GM12891 (cell line): ENCODE measurements at regions not wholly inside any gene's neighbourhood (a gene's known extent, or its start where the extent isn't known, plus 50 kb on each side); places are given as distances from the start of the nearest gene placed in this dataset.

Source experiments
- DNase-seq: peaks from one replicate; pipeline ENCODE4 v3.0.0; 2011; ENCODE audit warnings: low spot score; ENCODE audit not compliant: insufficient read length
- FAIRE-seq: peaks from 2 replicates; lab custom pipeline; 2011; peaks lifted over from hg19 to GRCh38; lab: Jason Lieb, UNC
- PAX5 ChIP-seq: IDR thresholded peaks from 2 replicates; pipeline ENCODE4 v1.6.1; 2011; ENCODE audit warnings: low read length, moderate library complexity, mild to moderate bottlenecking; ENCODE audit not compliant: insufficient read depth, severe bottlenecking
- POLR2A ChIP-seq: IDR thresholded peaks from 2 replicates; pipeline ENCODE4 v1.6.1; 2011; ENCODE audit warnings: low read depth, low read length, control low read depth
- POLR2AphosphoS5 ChIP-seq: IDR thresholded peaks from 2 replicates; pipeline ENCODE4 v1.6.1; 2011; ENCODE audit warnings: low read depth, low read length, control low read depth
- POU2F2 ChIP-seq: IDR thresholded peaks from 2 replicates; pipeline ENCODE4 v1.6.1; 2011; ENCODE audit warnings: low read depth, mild to moderate bottlenecking, control low read depth, low read length, moderate library complexity
- SPI1 ChIP-seq: IDR thresholded peaks from 2 replicates; pipeline ENCODE4 v1.6.1; 2011; ENCODE audit warnings: low read depth, low read length, control low read depth
- TAF1 ChIP-seq: IDR thresholded peaks from 2 replicates; pipeline ENCODE4 v1.6.1; 2011; ENCODE audit warnings: low read depth, low read length, control low read depth

DNA sequence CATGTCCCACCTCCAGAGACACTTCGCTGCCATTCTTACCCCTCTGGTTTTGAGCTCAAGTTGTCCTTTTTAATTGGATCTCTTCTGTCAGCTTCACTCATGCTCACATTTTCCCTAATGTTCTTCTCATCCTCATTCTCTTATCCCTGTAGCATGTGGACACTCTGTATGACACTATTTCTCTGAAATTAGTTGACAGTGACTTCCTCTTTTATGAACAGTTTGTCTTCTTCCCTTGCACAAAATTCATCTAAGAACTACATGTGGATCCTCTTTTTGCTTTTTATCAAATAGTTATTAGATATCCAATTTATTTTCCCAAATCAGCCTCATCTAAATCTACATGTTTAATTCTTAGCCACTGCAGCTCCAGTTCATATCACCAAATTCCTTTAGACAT, 676.2 kb downstream of the MAT2B start:
- no peak for DNase-seq

DNA sequence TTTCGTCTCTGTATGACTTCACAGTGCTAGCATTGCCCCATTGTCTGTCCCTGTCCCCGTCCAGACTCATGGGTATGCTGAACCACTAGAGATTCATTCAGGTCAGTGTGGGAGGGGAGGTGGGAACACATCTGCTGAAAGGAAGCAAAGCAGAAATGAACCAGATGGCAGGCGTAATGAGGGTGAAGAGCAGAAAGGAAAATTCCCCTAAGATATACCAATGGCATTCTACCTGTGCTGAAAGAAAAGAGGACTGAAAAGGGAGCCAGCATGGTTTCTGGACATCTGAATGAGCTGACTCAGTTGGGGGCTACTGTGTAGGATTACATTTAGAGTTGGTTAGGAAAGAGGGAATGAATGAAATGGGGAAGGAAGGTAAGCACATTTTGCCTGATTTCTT, 678.7 kb downstream of the MAT2B start:
- FAIRE-seq (no peak), DNase-seq (no peak)
- TF ChIP-seq POU2F2 (no peak), SPI1 (no peak), TAF1 (no peak), PAX5 (no peak), POLR2AphosphoS5 (no peak), POLR2A (no peak)

More for the DNA sequence above, 676.2 kb downstream of the MAT2B start:
- TF ChIP-seq SPI1: 0 out of 2 replicates have a peak, but pooled peaks have one; percentile 9
- TF ChIP-seq POU2F2: no peak
- no peak for FAIRE-seq

GRCh38 chr5:164185000-164185399, 679.6 kb downstream of the MAT2B start:
- TF ChIP-seq POU2F2 (no peak), TAF1 (no peak), SPI1 (no peak), POLR2A (no peak), PAX5 (no peak), POLR2AphosphoS5 (no peak)
- no peak for DNase-seq
- FAIRE-seq: no peak

- DNase-seq (no peak), FAIRE-seq (no peak)
- TF ChIP-seq POU2F2: no peak
- no peak for TF ChIP-seq TAF1
- no peak for TF ChIP-seq POLR2A
- no peak for TF ChIP-seq PAX5
- TF ChIP-seq SPI1: no peak
- TF ChIP-seq POLR2AphosphoS5: no peak
Measured at GRCh38 chr5:164186550-164186949, 681.1 kb downstream of the MAT2B start.

DNA sequence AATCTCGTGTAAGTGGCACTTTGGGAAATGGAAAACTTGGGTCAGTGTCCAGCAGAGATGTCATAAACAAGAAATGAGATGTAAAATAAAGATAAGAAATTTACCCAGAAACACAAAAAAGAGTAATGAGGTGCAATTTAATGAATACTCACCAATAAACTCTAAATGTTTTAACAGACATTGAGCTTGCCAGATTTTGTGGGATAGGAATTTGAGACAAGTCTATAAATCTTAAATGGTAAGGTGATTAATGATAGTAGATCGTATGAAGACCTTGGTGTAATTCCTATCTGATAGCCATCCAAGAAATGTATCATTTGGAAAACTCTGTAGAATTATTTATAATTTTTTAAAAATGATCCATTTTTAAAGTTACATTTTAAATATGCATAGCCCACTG, 682.4 kb downstream of the MAT2B start:
- DNase-seq (no peak), FAIRE-seq (no peak)
- no peak for TF ChIP-seq SPI1
- no peak for TF ChIP-seq PAX5

DNA sequence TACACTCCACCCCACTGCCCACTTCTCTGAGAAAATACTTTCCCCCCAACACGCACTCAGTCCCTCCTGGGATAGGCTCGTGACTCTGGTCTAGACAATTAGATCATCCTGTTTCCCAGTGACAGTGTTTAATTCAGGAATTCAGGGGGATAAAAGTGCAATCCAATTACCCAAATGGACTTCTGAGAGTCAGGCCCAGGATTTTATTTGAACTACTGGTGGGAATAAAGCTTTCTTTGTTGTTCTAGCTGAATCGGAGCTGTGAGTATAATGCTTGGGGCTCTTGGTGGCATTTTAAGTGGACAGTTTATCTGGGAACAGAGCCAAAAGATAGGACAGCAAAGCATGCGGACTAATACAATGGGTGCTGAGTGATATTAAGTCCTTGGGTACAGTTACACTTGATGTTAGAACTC, 683.3 kb downstream of the MAT2B start:
- no peak for TF ChIP-seq POU2F2
- no peak for TF ChIP-seq POLR2AphosphoS5
- no peak for TF ChIP-seq PAX5
- TF ChIP-seq TAF1: no peak
- TF ChIP-seq POLR2A: no peak
- no peak for TF ChIP-seq SPI1
- no peak for DNase-seq
- FAIRE-seq: no peak

- DNase-seq (no peak), FAIRE-seq (no peak)
- TF ChIP-seq POLR2A (no peak), TAF1 (no peak), PAX5 (no peak)
Measured at GRCh38 chr5:164191240-164191639, 685.8 kb downstream of the MAT2B start.

DNA sequence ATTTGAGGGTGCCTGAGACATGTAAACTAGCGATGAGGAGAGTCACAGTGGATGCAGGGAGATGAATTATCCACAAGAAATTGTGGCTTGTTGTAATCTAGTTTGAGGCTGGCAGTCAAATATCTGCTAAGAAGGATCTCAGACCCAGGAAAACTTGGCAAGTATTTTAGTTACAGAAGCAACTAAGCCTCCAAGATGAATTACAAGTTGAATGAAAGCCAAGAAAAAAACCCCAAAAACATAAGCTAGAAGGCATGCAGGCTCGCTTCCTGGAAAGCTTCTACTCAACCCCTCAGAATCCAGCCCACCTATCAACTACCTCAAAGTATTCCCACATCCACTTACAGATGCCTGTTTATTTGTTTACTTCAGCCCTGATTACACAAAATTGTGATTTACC, 696.9 kb downstream of the MAT2B start:
- TF ChIP-seq TAF1 (no peak), POLR2A (no peak), PAX5 (no peak), POLR2AphosphoS5 (no peak), SPI1 (no peak), POU2F2 (no peak)
- DNase-seq (no peak), FAIRE-seq (no peak)

DNA sequence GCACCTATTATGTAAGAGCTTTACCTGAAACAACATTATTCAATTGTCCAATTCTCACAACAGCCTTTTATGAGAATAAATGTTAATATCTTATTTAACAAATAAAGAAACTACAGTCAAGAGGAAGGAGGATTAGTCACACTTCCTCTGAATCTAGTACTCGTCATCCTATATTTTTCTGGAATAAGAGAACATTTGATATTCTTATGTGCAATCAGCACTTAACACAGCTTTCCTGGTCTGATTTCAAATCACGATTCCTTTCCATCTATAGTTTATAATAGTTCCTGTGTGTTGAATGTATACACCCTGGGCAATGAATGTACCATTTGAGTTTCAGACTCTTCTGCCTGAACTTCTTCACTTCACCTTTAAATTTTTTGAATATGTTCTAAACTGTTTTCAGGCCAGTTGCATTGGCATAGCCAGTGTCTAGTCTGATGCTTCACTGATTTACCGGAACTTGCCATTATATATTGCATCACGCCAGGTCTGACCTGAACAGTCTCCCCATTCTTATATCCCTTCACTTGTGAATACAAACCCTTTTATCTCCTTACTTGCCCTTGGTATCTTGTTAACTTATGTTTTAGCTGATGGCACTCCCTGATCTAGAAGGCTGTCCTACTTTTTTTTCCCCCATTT, 698.3 kb downstream of the MAT2B start:
- DNase-seq (no peak), FAIRE-seq (no peak)
- TF ChIP-seq POLR2A: no peak
- no peak for TF ChIP-seq SPI1
- TF ChIP-seq POLR2AphosphoS5: no peak
- TF ChIP-seq PAX5: no peak
- no peak for TF ChIP-seq TAF1
- TF ChIP-seq POU2F2: no peak

DNA sequence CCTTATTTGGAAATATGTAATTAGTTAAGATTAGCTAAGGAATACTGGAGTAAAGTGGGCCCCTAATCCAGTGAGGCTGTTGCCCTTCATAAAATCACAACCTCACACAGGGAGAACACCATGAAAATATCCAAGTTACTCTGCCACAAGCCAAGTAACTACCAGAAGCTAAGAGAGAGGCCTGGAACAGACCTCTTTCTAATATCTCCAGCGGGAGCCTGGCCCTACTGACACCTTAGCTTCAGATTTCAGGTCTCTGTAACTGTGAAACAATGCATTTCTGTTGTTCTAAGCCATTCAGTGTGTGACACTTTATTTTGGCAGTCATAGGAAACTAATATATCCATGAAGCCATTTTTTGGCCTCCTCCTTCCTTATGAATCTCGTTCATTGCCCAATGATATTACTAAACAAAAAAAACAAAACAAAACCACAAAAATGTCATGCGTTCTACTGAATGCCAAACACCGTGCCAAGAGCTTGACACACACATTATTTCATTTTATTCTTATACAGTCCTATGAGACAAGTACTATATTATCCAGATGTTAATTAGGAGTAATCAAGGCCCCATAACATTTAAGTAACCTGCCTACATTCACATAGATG, 699.0 kb downstream of the MAT2B start:
- DNase-seq (no peak), FAIRE-seq (no peak)
- TF ChIP-seq POU2F2 (no peak), PAX5 (no peak), POLR2AphosphoS5 (no peak), POLR2A (no peak), TAF1 (no peak), SPI1 (no peak)

- FAIRE-seq (no peak), DNase-seq (no peak)
- TF ChIP-seq SPI1 (no peak), TAF1 (no peak), POLR2A (no peak), POU2F2 (no peak), POLR2AphosphoS5 (no peak), PAX5 (no peak)
Measured at GRCh38 chr5:164206196-164206595, 700.8 kb downstream of the MAT2B start.
